RCC 7860 (cell line): ENCODE measurements at regions not wholly inside any gene's neighbourhood (a gene's known extent, or its start where the extent isn't known, plus 50 kb on each side); places are given as distances from the start of the nearest gene placed in this dataset.
"Not testable (repeated sequence)": the region's sequence is repeated elsewhere in the genome, so short reads cannot be mapped to it uniquely, and the experiment has no call there.

ENCODE experiments used
- DNase-seq: peaks from one replicate; pipeline ENCODE4 v3.0.0-alpha.2; 2015; ENCODE audit warnings: low spot score
- FAIRE-seq: peaks from 2 replicates; lab custom pipeline; 2012; peaks lifted over from hg19 to GRCh38; lab: Jason Lieb, UNC

DNA sequence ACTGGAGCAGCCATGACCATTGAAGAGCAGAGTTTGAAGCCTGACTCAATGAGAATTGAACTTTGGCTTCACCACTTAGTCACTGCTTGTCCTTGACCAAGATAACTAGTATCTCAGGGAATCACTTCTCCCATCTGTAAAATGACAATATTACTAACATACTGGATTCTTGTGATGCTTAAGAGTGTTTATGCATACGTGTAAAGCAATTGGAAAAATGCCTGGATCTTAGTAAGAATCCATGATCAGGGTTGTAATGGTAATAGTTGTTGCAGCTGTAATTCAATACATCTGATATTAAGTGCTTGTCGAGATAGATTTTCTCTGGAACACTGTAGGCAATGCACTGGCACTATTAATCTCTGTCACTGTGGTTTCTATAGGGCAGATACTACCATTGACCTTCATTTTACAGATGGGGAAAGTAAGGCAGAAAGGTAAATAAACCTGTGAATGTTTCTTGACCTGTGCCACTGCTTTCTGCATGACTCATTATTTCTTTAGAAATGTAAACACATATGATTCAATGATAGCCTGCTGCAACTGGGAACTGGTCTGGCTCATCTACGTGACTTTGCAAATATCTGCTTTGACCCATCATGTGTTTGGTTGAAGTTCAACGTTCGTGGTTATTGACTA lies 662.5 kb downstream of the PLA2G4A start:
- FAIRE-seq (no peak), DNase-seq (peak; percentile 39)

DNA sequence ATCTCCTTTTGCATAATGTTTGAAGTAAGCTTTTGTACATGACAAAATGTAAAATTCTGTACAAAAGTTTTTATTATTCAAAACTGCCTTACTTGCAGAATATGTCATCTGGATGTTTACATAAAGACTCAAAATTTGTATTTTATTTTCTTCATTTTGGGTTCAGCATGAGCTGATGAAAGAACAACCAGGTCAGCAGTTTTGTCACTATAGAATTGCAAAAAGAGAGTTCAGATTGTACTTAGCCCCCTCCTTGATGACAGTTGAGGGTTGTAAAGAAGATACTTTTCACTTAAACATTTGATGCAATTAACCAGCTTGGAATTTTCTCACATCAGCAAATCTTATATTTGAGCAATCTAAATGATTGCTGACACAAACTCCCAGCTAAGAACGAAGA lies 669.3 kb downstream of the PLA2G4A start:
- DNase-seq (no peak), FAIRE-seq (no peak)

GRCh38 chr1:187504779-187505178 lies 676.0 kb downstream of the PLA2G4A start:
- DNase-seq (no peak), FAIRE-seq (no peak)

GRCh38 chr1:187509091-187509490 lies 680.3 kb downstream of the PLA2G4A start:
- FAIRE-seq (no peak), DNase-seq (no peak)

DNA sequence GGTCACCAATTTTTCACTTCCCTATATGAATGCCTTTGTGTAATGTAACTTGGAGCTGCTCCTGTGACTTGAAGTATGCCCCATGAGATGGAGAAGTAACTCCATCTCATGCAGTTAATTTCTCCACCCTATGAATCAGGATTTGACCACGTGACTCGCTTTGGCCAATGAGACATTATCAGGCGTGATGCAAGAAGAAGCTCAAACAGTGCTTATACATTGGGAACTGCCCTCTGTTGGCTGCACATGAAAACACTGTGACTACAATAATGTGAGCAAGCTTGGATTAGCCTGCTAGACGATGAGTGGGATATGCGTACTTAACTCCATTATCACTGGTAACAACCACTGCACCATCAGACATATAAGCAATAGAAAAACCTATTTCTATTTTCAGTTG lies 684.4 kb downstream of the PLA2G4A start:
- DNase-seq = no peak
- no peak for FAIRE-seq

GRCh38 chr1:187514110-187514509 lies 685.4 kb downstream of the PLA2G4A start:
- DNase-seq = no peak
- no peak for FAIRE-seq

DNA sequence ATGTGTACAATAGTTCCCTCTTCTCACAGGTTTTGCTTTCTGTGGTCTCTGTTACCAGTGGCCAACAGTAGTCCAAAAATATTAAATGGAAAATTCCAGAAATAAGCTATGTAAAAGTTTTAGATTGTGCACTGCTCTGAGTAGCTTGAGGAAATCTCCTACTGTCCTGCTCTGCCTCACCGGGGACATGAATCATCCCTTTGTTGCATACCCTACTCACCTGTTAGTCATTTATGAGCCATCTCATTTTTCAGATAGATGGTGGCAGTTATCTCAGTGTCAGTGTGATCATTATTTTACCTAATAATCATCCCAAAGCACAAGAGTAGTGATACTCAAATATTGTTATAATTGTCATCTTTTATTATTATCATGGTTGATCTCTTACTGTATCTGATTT lies 688.1 kb downstream of the PLA2G4A start:
- FAIRE-seq (peak; percentile 65), DNase-seq (peak; percentile 24)

DNA sequence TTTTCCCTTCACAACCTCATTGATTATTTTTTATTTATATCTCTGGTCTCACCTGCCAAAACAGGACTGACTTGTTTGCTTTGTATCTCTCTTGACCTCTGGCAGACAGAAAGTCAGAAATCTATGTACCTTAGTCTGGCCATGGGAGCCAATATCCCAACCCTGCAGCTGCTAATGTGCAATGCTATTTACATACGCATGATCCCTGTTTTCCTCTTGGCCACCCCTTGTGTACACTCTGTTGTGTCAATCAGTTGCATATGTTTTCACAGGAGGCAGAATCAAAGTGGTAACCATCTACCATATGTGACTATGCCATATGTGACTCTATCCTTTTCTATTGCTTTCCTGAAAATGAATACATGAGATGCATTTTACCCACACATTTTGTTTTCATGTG lies 688.8 kb downstream of the PLA2G4A start:
- no peak for DNase-seq
- no peak for FAIRE-seq

GRCh38 chr1:187527346-187527745 lies 698.6 kb downstream of the PLA2G4A start:
- no peak for DNase-seq
- no peak for FAIRE-seq

- DNase-seq = no peak
- FAIRE-seq = no peak
Measured at GRCh38 chr1:187537936-187538335, 709.2 kb downstream of the PLA2G4A start.

GRCh38 chr1:187549540-187549939 lies 720.8 kb downstream of the PLA2G4A start:
- DNase-seq (no peak), FAIRE-seq (no peak)

DNA sequence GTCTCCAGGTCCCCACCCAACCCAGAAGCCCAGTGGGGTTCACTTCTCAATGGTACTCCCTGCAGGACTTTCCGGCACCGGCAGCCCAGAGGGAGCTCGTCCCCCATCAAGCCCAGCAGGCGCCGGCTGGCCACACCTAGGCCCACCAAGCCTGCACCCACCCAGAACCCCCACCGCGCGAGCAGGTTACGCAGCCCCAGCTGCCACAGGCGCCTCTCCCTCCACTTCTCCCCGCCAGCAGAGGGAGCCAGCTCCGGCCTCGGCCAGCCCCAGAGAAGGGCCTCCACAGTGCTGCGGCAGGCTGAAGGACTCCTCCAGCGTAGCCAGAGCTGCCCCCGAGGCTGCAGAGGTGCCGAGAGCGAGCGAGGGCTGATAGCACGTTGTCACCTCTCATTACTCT lies 722.3 kb downstream of the PLA2G4A start:
- DNase-seq = no peak
- no peak for FAIRE-seq

DNA sequence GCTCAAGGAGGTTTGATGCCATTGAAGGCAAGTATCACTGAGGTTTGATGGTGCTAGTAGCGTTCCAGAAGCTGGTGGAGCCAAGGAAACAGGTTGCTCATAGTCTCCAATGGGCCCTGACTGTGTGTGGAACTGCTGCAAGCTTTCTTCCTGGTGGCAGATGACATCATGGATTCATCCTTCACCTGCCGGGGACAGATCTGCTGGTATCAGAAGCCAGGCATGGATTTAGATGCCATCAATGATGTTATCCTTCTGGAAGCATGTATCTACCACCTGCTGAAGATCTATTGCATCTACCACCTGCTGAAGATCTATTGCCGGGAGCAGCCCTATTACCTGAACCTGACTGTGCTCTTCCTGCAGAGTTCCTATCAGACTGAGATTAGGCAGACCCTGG lies 734.4 kb downstream of the PLA2G4A start:
- FAIRE-seq = no peak
- DNase-seq = no peak

- FAIRE-seq = no peak
- DNase-seq = no peak
Measured at GRCh38 chr1:187566354-187566753, 737.6 kb downstream of the PLA2G4A start.

DNA sequence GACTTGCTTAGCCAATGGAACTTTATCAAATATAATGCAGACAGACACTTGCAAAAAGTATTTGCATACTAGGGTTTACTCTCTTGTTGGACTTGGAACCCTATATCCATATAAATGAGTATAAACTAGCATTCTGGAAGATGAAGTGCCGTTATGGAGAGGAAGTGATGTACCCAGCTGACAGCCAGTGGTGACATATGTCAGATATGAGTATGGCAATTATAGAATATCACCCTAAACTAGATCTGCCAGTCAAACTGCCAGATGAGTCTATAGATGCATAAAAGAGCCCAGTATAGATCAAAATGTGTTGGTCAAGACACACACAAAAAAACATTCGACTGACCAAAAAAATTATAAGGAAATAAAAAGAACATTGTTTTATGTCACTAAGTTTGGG lies 739.3 kb downstream of the PLA2G4A start:
- DNase-seq (no peak), FAIRE-seq (no peak)

DNA sequence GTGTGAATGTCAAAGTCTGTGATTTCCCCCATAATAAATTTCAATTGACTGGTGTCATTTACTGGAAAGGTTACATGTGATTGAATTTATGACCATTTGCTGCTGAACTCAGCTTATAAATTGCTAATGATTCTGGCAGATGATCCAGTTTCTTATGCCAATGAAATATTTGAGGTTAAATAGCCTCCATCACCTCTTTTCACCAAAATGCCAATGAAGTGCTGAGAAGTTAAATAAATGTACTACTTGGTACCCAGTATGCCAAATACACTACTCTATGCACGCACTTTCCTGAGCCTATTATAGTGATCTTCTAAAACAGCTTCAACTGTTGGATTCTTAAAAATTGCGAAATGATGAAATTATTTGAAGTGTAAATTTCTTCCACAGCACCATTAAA lies 741.4 kb downstream of the PLA2G4A start:
- DNase-seq (no peak), FAIRE-seq (no peak)

GRCh38 chr1:187577610-187578009 lies 748.9 kb downstream of the PLA2G4A start:
- no peak for FAIRE-seq

GRCh38 chr1:187588917-187589316 lies 760.2 kb downstream of the PLA2G4A start:
- no peak for FAIRE-seq
- no peak for DNase-seq

More at GRCh38 chr1:187577610-187578009, 748.9 kb downstream of the PLA2G4A start:
- no peak for DNase-seq

DNA sequence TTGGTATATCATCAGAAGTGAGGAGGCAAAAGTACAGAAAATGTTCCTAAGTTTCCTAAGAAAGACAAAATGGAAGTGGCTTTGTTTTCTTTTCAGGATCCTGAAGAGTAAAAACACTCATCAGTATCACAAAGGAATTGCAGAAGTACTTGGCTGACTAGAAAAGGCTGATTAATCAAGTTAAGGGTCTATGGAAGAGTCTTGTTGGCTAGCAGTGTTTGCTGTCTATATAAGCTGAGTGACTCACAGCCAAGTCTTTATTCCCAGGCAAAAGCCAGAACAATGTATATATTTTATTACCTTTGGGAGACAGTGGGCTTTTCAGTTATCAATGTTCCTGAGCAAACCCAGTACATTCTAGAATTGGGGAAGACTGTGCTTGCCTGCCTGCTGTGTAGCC lies 777.0 kb downstream of the PLA2G4A start:
- no peak for FAIRE-seq
- DNase-seq = no peak

- not testable (repeated sequence) for FAIRE-seq, DNase-seq
Measured at GRCh38 chr1:187615853-187616735, 787.3 kb downstream of the PLA2G4A start.

GRCh38 chr1:187616830-187617229 lies 788.1 kb downstream of the PLA2G4A start:
- FAIRE-seq = not testable (repeated sequence)

GRCh38 chr1:187617776-187618175 lies 789.0 kb downstream of the PLA2G4A start:
- DNase-seq (no peak), FAIRE-seq (no peak)

More at GRCh38 chr1:187616830-187617229, 788.1 kb downstream of the PLA2G4A start:
- DNase-seq = not testable (repeated sequence)
